Jurkat, Clone E6-1 (cell line): ENCODE measurements at regions not wholly inside any gene's neighbourhood (a gene's known extent, or its start where the extent isn't known, plus 50 kb on each side); places are given as distances from the start of the nearest gene placed in this dataset.

Experiments used
- DNase-seq: peaks from one replicate; pipeline ENCODE4 v3.0.0-alpha.2; 2011; ENCODE audit warnings: low read depth, low spot score
- H3K4me3 ChIP-seq: 2 replicates; pipeline ENCODE4 v1.5.1; 2011; ENCODE audit warnings: mild to moderate bottlenecking, low read length, control low read depth, moderate library complexity

DNA sequence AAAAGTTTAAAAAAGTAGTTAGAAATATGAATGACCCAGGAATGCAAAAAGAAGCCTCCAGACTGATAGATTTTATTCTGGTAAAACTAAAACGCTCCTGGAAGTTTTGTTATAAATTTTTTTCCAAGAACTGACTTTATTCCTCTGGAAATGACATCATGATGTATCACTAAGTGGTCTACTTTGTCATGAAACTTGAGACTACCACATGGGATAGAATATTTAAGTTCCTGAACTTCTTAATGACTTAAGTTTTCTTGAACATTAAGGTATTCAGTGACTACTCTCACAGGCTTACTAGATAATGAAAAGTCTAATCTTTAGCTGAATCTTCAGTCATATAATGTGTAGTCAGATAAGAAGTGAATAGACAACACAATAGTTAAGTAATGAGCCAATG lies 842.2 kb downstream of the USP25 start:
- no peak for DNase-seq
- H3K4me3 ChIP-seq, result no peak overlapping the region

DNA sequence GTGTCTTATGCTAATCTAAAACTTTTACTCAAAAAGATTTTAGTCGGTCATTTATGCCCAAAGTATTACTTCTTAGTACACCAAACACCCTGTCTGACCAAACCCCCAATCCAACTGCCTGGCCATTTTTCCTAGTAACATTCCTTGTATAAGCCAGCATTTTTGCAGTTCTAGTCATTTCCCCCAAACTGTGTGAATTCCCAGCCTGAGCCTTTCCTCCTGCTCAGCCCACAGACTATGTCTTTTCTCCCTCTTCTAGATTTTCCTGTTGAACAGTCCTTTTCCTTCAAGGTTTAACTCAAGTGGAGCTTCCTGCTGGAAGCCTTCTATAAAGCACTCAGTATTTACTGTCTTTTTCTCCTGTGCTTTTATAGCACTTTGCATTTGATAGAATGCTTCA lies 843.8 kb downstream of the USP25 start:
- H3K4me3 ChIP-seq, result no peak overlapping the region
- DNase-seq, result no peak

DNA sequence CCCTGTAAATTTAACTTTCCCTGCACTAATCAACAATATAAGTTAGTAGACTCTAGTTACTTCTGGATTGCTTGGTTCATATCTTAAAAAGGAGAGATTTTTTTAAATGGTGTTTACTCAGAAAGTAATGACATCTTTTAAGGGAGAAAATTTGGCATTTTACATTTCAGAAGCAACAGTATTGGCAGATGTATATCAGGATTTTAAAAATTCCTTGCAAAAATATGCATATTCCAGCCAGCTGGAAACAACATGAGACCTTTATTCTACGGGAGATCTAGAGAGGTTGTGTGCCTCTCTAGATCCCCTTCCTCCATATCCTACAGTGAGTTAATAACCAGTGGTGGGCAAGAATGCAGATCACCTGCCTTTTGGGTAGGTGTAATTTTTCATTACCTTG lies 848.2 kb downstream of the USP25 start:
- DNase-seq, result no peak
- H3K4me3 ChIP-seq, result no peak overlapping the region

DNA sequence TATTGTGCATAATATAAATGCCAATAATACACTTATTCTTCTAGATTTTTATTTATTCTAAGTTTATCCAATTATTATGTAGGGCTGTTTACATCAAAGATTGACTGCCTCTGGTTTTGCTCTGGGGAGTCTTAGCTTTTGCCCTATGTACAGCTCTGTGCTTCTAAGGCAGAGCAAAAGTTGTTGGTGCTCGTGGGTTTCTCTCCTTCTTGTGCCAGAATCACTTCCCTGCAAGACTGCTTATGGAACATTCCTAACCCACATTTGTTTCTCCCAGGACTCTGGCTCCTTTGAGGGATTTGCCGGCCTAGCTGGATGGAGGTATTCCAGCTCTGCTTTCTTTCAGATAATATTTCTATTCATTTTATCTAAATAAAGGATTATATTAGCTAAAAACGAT lies 849.1 kb downstream of the USP25 start:
- no peak overlapping the region for H3K4me3 ChIP-seq
- DNase-seq, result no peak

DNA sequence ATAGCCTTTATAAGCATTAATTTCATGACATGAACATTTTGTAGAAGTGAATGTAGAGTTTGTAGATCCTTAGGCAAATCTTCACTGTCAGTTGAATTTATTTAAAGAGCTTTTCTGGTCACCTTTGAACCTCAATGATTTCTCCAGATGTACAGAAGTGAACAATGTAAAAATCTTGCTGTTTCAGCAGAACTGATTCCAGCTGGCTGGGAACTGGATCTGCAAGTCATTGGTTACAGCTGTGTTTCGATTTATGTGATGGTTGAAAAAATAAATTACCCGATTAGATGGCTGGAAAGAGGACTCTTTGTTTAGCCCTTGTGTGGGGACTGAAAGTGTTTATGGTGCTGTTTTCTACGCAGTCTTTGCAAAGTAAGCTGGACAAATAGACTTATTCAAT lies 849.8 kb downstream of the USP25 start:
- no peak overlapping the region for H3K4me3 ChIP-seq
- no peak for DNase-seq

DNA sequence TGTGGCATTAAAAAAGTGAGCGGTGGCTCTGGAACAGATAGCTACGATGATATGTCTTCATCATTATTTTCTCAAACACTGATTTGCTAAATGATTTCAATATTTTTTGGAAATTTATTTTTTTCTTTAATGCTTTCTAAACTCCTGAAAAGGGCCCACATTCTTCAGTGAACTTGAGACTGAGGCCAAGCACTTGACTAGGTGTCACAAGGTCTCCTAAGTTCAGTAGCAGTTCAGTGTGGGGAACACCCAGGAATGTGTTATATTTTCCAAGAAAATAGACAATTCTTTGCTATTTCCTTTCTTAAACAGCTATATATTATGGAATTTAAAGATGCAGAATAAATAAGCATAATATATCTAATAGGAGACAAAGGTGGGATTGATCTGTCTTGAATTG lies 850.9 kb downstream of the USP25 start:
- no peak overlapping the region for H3K4me3 ChIP-seq
- DNase-seq, result no peak

DNA sequence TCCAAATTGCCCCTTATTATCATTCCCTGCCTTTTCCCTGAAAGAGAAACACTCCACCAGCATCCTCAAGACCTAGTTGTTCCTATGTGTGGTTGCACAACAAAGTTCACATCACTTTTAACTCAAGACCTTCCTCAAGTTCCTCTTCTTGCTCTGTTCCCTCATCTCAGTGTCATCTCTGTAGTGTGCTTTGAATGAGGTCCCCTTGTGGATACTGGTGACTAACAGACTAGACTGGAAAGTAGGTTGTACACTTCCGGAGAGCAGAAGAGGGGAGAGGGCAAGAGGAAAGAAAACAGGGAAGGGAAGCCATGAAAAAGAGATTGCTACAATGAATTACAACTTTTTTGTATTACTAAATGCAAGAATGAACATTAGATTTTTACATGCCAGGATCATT lies 853.8 kb downstream of the USP25 start:
- no peak for DNase-seq
- H3K4me3 ChIP-seq, result no peak overlapping the region

DNA sequence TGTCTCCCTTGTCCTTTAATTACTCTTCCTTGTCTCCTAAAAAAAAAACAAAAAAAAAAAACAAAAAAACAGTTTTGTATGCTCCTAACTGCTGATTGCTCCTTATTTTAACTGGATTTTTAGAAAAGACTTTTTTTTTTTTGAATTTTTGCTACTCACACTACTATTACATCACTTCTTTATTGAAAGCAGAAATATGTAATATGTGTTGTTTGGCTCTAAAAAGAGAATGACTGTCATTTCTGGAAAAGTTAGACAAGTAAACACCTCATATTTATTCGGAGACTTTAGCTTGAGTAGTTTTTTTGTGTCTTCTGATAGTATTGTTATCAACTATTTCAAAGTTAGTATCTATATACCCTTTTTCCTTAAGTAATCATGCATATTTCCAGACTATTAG lies 855.0 kb downstream of the USP25 start:
- DNase-seq, result no peak
- H3K4me3 ChIP-seq, result no peak overlapping the region

DNA sequence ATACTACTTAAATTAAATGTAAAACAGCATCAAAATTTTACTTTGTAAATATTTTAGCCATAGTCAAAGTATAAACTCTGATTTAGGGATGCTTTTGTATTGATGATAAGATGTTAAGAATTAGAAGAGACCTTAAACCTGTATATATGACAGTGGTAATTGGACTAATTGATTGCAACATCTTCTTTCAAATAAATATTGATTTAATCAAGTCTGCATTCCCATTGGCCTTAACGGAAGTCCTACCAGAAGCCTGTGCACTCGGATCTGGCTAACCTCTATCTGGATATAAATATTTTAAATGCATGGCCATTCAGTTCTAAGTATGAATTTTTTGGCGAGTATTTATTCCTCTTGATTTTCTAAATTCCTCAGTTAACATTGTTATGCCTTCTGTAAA lies 856.1 kb downstream of the USP25 start:
- H3K4me3 ChIP-seq, result no peak overlapping the region
- DNase-seq, result no peak

DNA sequence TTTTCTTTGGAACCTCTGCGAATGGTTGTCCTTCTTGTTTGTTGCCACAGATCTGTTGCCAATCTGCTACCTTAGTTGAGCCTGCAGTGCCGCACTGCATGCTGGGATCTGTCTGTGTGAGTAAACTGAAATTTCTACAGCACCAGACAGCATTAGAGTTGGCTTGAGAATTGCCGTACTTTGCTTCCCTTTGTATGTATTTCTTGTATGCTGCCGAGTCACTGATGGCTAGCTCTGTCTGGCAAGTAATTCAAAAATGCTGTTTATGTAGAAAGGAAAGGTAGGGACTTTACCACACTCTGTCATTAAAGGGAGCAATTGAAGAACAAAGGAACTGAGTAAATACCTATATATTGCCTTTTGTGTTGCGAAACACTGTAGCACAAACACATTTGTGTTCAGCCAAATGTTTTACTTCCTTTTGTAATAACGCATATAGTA lies 857.4 kb downstream of the USP25 start:
- no peak overlapping the region for H3K4me3 ChIP-seq
- no peak for DNase-seq

DNA sequence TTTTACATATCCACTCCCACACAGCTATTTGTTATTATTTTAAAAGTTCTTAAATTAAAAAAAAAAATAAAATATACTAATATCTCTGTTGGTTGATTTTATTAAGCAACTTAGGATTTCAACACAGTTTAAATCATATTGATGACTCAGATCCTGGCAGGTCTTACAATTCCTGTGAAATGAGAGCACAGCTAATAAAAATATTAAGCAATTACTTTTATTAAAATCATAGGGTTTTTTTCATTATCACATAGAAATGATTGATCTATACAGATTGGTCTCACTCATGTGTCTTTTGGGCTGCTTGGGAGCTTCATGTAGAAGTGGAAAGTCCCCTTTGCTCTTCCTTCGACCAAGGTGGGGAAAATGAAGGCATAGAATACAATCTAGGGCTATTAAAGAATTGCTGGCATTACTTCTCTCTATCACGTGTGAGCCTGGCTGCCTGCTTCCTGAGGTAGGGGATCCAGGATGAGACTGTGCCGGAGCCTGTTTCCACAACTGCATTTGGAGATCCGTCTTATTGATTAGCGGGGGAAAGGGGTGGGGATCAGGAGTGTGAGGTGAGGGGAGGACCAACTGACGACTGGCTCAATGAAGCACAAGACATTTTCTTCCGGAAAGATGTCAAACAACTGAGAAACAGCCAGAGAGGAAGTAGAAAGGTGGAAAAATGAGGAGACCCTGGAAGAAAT lies 858.0 kb downstream of the USP25 start:
- no peak overlapping the region for H3K4me3 ChIP-seq

DNA sequence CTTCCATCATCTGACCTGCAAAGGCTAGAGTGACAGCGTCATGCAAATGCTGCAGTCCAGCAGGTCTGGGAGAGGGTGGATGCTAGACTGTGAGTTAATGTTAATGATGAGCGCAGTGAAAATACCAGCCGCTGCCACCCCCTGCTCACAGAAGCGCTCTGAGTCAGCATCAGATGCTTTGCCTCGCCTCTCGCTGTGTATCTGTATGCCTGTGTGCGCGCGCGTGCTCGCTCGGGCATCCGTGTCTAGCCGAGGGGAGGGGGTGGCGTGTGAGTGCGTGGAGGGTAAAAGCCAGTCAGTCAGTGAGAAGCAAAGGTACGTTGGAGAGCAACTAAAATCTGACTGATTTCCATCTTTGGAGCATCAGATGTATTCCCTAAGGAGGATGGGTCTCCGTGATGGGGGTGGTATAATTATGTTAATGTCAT lies 858.7 kb downstream of the USP25 start:
- DNase-seq, result no peak
- no peak overlapping the region for H3K4me3 ChIP-seq

More for the DNA sequence above, 858.0 kb downstream of the USP25 start:
- DNase-seq, result no peak

DNA sequence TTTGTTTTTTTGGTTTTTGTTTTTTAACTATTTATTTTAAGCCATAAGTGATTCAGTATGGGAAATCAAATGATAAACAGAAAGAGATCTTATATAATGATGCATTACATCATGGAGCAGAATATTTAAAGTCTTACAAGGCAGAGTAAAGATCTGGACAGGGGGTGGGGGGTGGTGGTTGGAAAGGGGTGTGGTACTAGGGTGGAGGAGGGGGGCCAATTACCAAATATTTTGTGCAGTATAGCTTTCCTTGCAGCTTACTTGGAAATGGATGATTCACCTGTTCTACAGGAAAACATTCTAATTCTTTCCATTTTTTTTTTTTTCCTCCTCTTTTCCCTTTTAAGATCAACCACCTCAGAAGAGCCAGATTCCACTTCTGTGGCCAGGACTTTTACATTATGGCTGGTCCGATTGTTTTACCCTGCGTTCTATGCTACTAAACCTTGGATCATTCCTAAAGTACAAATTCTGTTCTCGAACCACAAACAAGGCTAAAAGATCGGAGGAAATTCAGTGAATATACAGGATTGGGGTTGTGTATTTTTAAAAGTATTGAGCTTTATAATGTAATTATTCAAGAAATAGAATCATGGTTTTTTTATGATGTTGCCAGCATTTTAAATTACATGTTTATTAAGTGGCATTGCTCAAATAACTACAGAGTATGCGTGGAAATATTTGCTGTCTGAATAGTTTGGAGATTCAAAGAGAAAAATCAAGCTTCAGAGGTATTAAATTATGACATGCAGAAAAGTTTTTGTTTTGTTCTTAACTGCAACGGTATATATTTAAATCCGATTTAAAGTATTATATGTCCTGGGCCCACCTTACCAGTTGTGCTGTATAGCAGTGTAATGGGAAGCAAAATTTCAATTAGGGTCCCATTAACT lies 859.5 kb downstream of the USP25 start:
- DNase-seq, result no peak
- no peak overlapping the region for H3K4me3 ChIP-seq

DNA sequence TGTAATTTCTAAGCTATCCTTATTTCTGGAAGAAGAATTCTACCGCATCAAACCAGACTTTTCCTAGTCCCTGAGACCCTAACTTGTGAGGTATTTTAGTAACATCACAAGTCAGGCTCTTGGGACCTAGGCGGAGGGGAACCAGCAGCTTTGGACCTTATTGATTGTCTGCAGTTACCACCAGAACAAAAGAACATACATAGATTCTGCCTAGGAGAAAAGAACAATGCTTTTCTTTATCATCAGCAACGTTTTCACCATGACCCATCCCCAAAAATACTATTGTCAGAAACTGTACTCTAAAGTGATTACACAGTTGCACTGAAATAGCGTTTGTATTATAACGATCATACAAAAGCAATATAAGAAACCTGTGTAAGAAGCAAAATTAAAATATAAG lies 860.4 kb downstream of the USP25 start:
- no peak overlapping the region for H3K4me3 ChIP-seq

DNA sequence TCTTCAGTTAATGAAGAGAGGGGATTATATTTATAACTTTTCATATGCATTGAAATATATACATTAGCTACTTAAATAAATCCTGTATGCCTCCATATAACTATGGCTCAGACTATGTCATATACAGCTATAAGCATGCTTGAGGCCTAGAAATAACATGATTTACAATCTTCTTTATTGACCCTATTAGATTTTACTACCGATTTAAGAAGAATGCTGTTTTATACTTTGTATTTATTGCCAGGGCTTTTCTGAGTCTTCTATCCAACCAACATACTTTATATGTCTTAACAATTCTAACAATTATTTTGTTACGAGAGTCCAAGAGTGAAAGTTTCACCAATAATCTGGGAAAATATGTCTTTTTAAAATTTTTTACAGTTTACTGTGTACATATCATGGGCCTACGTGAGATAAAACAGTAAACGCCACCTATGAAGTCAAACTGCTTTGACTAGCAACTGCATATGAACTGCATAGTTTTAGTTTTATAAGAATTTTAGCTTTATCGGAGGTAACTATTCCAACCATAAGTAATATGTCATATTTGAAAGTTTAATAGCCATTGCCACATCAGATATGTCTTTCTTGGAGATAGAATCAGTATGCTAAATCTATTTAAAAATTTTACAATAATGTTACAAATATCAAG lies 861.0 kb downstream of the USP25 start:
- no peak overlapping the region for H3K4me3 ChIP-seq

More for the DNA sequence above, 860.4 kb downstream of the USP25 start:
- no peak for DNase-seq

DNA sequence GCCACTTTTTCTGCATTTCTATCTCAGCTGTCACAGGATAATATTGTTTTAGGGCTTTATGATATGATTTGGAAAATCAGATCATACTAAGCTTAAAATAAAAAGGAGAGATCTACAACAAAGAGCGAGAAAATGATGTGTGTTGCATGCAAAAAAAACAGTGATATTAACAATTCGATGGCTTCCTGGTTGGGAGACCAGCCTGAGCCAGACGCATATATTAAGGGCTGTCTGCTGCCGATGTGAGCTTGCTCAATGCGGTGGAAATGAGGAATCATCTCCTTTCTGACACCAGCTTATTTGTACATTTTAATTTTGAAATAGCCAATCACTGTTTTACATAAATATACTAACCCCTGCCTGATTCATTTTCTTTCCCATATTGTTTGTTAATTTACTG lies 862.6 kb downstream of the USP25 start:
- no peak overlapping the region for H3K4me3 ChIP-seq
- no peak for DNase-seq

More for the DNA sequence above, 861.0 kb downstream of the USP25 start:
- DNase-seq, result no peak

DNA sequence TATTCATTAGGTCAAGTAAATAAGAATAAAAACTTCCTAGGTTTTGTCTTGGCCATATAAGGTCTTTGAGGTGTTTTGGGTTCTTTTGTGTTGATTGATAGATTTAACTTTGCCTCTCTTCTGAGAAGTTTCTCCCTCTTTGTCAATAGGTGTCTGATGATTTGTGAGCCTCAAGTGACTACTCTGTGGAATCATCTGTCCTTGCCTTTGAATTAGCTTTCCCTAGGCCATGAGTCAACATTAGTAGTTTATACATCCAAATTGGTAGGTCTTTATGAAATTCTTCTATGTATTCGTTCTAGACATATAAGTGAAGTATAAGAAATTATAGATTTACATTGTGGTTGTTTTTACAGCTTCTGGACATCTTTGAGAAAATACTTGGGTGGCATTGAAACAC lies 864.4 kb downstream of the USP25 start:
- DNase-seq, result no peak
- no peak overlapping the region for H3K4me3 ChIP-seq

DNA sequence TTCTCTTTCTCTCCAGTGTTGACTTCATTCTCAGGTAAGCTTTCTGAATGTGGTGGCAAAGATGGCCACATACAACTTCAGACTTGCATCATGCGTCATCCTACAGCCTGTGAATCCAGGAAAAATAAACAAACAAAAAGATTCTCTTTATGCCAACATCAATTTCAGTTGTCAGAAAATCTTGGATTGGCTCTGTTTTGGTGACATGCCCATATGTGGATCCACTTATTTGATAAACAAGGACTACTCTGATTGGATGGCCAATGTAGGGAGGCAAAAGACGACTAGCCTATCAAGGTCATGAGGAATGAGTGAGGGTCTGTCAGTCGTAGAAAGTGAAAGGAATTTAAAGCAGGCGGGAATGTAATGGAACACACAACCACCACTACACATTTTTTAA lies 866.6 kb downstream of the USP25 start:
- H3K4me3 ChIP-seq, result no peak overlapping the region
- no peak for DNase-seq

DNA sequence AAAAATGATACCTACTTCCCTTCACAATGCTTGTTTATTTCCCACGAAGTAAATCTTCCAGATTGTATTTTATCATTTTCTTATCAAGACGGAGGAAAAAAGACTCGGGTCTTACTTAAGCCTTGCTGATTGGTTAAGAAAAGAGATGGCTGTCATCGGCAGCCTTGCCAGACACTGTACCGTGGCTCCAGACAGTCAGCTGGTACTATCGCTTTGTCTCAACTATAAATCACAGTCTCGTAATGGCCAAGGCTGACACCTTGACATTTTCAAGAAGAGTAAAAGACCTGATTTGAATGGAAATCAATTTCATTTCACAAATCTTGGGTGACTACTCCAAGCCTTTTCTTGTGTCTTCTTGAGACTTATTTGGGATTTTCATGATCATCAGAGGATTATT lies 868.0 kb downstream of the USP25 start:
- no peak overlapping the region for H3K4me3 ChIP-seq
- DNase-seq, result no peak

DNA sequence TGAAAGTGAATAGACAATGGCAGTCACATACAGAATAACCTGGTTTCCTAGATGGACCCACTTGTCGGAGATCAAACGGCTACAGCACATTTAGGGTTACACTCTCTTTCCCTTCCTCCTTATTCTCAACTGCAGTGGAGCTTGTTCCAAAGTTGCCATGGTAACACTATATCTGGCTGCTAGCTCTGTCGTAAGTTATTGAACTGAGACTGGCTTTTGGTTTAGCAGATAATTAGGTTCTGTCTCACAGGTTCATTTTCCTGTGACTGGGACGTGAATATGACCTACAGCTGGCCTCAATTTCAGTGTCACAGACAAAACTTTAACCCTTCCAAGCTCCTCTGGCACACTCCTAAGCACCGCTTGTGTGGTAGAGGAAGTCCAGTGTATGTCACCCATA lies 875.8 kb downstream of the USP25 start:
- DNase-seq, result no peak
- H3K4me3 ChIP-seq, result no peak overlapping the region
